ENCODE measurements at regions not wholly inside any gene's neighbourhood (a gene's known extent, or its start where the extent isn't known, plus 50 kb on each side); places are given as distances from the start of the nearest gene placed in this dataset.

DNA sequence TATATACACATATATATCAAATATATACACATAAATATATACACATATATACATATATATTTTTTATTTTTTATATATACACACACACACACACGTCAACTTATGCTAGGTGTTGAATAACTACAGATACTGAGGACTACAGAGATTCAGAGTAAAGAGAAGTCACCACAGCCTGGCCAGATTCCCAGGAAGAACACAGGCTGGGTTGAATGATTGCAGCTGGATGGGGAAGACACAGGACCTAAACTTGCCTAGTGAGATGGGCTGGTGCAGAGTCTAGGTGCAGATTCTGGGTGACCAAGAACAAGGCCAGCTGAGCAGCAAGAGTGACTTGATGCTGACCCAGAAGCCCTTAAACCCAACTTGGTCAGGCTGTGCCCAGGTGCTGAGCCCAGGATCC, 241.3 kb downstream of the KCTD12 start:
- H3K4me3 ChIP-seq (ENCODE audit: low read length): no peak overlapping the region
- DNase-seq (ENCODE audit: low read depth): no peak
- TF ChIP-seq, protein P1, sequence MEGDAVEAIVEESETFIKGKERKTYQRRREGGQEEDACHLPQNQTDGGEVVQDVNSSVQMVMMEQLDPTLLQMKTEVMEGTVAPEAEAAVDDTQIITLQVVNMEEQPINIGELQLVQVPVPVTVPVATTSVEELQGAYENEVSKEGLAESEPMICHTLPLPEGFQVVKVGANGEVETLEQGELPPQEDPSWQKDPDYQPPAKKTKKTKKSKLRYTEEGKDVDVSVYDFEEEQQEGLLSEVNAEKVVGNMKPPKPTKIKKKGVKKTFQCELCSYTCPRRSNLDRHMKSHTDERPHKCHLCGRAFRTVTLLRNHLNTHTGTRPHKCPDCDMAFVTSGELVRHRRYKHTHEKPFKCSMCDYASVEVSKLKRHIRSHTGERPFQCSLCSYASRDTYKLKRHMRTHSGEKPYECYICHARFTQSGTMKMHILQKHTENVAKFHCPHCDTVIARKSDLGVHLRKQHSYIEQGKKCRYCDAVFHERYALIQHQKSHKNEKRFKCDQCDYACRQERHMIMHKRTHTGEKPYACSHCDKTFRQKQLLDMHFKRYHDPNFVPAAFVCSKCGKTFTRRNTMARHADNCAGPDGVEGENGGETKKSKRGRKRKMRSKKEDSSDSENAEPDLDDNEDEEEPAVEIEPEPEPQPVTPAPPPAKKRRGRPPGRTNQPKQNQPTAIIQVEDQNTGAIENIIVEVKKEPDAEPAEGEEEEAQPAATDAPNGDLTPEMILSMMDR (conservative IDR thresholded peaks at IDR 0.05; ENCODE audit: low read length): no peak

DNA sequence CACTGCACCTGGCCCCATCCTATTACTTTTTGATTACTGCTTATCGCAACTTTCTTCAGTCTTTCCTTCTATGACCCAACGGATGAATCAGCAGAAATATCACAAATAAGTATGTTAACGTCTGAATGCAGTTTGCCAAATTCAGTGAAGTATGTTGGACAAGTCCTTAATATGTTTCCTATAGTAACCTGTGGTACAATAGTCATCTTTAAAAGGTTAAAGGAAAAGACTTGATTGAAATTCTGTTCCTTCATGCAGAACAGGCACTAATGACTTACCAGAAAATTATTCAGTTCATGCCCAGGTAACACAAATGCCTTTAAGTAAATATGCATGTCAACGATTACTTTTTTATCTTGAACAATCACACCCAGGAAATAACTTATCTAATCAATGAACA, 242.6 kb downstream of the KCTD12 start:
- no peak for DNase-seq (ENCODE audit: low read depth)
- H3K4me3 ChIP-seq (ENCODE audit: low read length): no peak overlapping the region
- TF ChIP-seq, protein P1 (conservative IDR thresholded peaks at IDR 0.05; ENCODE audit: low read length): no peak

DNA sequence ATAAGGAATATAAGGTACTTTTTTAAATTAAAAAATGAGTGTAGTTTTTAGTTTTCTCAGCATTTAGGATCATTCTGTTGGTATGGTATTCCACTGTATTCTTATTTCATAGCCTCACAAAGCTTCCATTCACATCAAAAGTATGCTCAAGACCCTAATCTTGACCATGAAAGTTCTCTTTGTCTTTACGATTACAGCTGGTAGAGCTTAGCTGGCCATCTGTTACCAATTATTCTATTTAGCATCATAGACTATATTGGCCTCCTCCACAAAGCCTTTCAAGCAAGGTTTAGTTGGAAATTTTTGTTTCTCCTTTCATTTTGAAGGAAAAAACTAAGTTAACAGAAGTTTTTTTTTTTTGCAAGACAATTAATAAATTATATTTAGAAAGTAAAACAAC, 245.1 kb downstream of the KCTD12 start:
- H3K4me3 ChIP-seq (ENCODE audit: low read length): no peak overlapping the region
- peak; percentile 46 for DNase-seq (ENCODE audit: low read depth)
- TF ChIP-seq, protein P1 (conservative IDR thresholded peaks at IDR 0.05; ENCODE audit: low read length): no peak

DNA sequence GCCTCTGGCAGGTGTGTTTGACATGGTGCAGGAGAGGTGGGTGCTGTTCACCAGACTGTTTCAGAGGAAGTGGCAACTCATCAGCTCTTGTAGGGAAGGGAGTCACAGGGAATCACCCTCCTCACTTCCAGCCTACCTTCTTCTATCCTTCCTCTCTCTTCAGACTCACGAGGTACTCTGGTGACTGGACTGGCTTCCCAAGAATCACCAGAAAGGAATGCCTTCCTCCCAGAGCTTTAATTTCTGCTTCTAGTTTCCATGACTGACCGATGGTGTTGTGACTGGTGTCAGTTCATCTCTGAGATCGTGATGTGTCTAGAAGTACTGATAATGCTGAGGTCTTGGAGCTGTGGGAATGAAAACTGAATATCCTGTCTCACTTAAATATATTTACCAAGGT, 247.3 kb downstream of the KCTD12 start:
- DNase-seq (ENCODE audit: low read depth): peak; percentile 5
- no peak overlapping the region for H3K4me3 ChIP-seq (ENCODE audit: low read length)
- TF ChIP-seq, protein P1 (conservative IDR thresholded peaks at IDR 0.05; ENCODE audit: low read length): no peak

DNA sequence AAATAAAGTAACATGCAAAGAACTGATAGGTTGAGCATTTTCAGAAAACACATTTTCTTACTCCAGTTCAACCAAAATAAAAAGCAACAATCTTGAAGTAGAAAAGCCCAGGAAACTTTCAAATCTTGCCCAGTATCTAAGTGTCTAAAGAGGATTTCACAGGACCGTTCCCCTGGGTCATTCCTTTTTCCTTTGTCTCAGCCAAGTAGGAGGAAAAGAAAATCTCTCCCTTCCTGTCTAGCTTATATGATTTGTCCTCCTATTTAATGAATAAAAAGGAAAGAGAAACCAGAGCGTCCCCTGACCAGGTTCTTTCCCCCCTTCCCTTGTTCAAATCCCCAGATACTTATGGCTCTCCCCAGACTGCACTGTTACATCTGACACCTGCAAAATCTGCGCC, 248.0 kb downstream of the KCTD12 start:
- DNase-seq (ENCODE audit: low read depth): no peak
- TF ChIP-seq, protein P1 (conservative IDR thresholded peaks at IDR 0.05; ENCODE audit: low read length): no peak
- H3K4me3 ChIP-seq (ENCODE audit: low read length): no peak overlapping the region

DNA sequence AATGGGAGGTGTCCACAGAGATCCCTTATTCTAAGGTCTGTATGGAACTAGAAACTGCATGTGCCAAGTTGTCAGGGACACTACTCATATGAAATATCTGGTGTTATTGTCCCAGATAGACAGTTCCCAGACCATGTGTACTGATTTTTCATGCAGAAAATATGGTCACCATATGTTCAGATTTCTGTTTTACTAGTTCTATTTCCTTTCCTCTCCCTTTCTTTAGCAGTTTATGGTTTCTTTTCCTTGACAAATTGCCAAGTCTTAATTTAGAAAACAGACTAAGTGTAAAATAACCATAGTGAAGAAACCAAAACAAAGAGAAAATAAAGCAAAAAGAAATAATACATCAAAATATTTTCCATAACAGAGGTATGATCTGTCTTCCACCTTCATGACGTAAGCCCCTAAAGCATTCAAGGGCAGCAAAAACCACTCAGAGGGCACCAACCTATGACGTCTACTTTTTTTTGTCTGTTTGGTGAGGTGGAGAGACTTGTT, 248.5 kb downstream of the KCTD12 start:
- DNase-seq (ENCODE audit: low read depth): peak; percentile 66
- H3K4me3 ChIP-seq (ENCODE audit: low read length): no peak overlapping the region
- TF ChIP-seq, protein P1 (conservative IDR thresholded peaks at IDR 0.05; ENCODE audit: low read length): no peak

DNA sequence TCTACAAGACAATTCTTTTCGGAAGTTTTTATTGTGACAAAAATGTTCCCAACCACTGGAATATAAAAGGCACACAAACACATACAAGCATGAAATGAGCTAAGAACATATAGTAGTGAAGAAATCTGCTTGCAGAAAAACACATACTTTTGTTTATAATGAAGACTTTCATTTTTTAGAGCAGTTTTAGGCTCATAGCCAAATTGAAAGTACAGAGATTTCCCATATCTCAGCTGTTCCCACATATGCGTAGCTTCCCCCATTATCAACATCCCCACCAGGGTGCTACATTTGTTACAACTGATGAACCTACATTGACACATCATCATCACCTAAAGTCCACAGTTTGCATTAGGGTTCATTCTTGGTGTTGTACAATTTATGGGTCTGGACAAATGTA, 249.4 kb downstream of the KCTD12 start:
- H3K4me3 ChIP-seq (ENCODE audit: low read length): no peak overlapping the region
- TF ChIP-seq, protein P1 (conservative IDR thresholded peaks at IDR 0.05; ENCODE audit: low read length): no peak
- no peak for DNase-seq (ENCODE audit: low read depth)

Measured in AG10803 (cell line).